Breast epithelium (tissue), 3 donors: ENCODE measurements at regions not wholly inside any gene's neighbourhood (a gene's known extent, or its start where the extent isn't known, plus 50 kb on each side); places are given as distances from the start of the nearest gene placed in this dataset.

Source experiments
- CTCF ChIP-seq, 3 donors: fragments of 450-650 bp; IDR thresholded peaks; one replicate each; pipeline ENCODE4 v1.5.1; 2016 to 2017; ENCODE audit warnings: antibody characterized with exemption in 3 of 3, mild to moderate bottlenecking in 3 of 3, moderate library complexity in 3 of 3
- POLR2AphosphoS5 ChIP-seq, 3 donors: sonication (generic); formaldehyde crosslinking; IDR thresholded peaks; one replicate each; pipeline ENCODE4 v1.6.1; 2017; ENCODE audit warnings: antibody characterized with exemption in 3 of 3

GRCh38 chr12:87464565-87464964 is 564.6 kb downstream of the C12orf50 start:
- TF ChIP-seq POLR2AphosphoS5 (IDR thresholded peaks at IDR 0.05) (no peak), CTCF (IDR thresholded peaks at IDR 0.05) (no peak)
